Sigmoid colon (tissue), 4 donors: ENCODE measurements at regions not wholly inside any gene's neighbourhood (a gene's known extent, or its start where the extent isn't known, plus 50 kb on each side); places are given as distances from the start of the nearest gene placed in this dataset.

ENCODE experiments used
- EP300 ChIP-seq, 4 donors: sonication (generic); formaldehyde crosslinking; IDR thresholded peaks; one replicate each; pipeline ENCODE4 v1.6.1; 2017; ENCODE audit warnings: antibody characterized with exemption in 4 of 4
- POLR2AphosphoS5 ChIP-seq, 4 donors: sonication (generic); formaldehyde crosslinking; IDR thresholded peaks; one replicate each; pipeline ENCODE4 v1.6.1; 2017; ENCODE audit warnings: antibody characterized with exemption in 4 of 4
- TF ChIP-seq, protein P1 (sequence below), 4 experiments: fragments of 450-650 bp in 3 of 4; fragments of 200-600 bp in 1 of 4; IDR thresholded peaks; one replicate each; pipeline ENCODE4 v1.5.1; 2016 to 2019; ENCODE audit warnings: antibody characterized with exemption in 4 of 4, mild to moderate bottlenecking in 3 of 4, moderate library complexity in 2 of 4

DNA sequence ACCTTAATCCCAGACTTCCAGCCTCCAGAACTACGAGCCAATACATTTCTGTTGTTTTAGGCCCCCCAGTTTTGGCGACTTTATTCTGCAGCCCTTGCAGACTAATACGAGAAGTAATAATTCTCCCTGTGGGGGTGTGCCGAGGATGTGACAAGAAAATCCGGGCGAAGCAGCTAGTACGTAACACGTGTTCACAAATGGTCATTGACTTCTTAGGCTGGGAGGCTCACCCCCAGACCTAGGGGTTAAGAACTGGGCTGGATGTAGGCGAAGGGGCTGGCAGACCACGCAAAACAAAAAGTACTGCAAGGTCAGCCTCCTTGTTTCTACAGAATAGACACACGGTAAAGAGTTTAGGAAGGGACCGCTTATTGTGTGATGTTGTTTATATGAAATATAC lies 69.8 kb upstream of the ESRRB start:
- TF ChIP-seq, protein P1, sequence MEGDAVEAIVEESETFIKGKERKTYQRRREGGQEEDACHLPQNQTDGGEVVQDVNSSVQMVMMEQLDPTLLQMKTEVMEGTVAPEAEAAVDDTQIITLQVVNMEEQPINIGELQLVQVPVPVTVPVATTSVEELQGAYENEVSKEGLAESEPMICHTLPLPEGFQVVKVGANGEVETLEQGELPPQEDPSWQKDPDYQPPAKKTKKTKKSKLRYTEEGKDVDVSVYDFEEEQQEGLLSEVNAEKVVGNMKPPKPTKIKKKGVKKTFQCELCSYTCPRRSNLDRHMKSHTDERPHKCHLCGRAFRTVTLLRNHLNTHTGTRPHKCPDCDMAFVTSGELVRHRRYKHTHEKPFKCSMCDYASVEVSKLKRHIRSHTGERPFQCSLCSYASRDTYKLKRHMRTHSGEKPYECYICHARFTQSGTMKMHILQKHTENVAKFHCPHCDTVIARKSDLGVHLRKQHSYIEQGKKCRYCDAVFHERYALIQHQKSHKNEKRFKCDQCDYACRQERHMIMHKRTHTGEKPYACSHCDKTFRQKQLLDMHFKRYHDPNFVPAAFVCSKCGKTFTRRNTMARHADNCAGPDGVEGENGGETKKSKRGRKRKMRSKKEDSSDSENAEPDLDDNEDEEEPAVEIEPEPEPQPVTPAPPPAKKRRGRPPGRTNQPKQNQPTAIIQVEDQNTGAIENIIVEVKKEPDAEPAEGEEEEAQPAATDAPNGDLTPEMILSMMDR (IDR thresholded peaks at IDR 0.05) = no peak
- TF ChIP-seq EP300 (IDR thresholded peaks at IDR 0.05) (no peak), POLR2AphosphoS5 (IDR thresholded peaks at IDR 0.05) (no peak)
